Stomach (tissue), 8 donors: ENCODE measurements at regions not wholly inside any gene's neighbourhood (a gene's known extent, or its start where the extent isn't known, plus 50 kb on each side); places are given as distances from the start of the nearest gene placed in this dataset.
A peak's percentile ranks its signal among the peaks of the same experiment; 100 is the strongest.

Experiments used
- DNase-seq, 2 donors: peaks; one replicate each; pipeline versions ENCODE4 v3.0.0 to v3.0.0-alpha.2; 2013 to 2019
- H3K27ac ChIP-seq, 5 donors: fragments of 200-600 bp in 4 of 5; sonication (generic) in 4 of 5; one replicate each; pipeline ENCODE4 v1.5.1; 2013 to 2019; ENCODE audit warnings: mild to moderate bottlenecking in 1 of 5, moderate library complexity in 1 of 5
- H3K27me3 ChIP-seq, 3 donors: fragments of 200-600 bp; sonication (generic); one replicate each; pipeline ENCODE4 v1.5.1; 2017 to 2019; ENCODE audit warnings: mixed run types in 1 of 3
- H3K36me3 ChIP-seq, 4 donors: fragments of 200-600 bp; sonication (generic); 1 replicate in 3 of 4; 2 replicates in 1 of 4; pipeline ENCODE4 v1.5.1; 2016 to 2019
- H3K4me1 ChIP-seq, 4 donors: fragments of 200-600 bp; sonication (generic); one replicate each; pipeline ENCODE4 v1.5.1; 2016 to 2019
- H3K4me3 ChIP-seq, 4 donors: fragments of 200-600 bp; sonication (generic) in 3 of 4; one replicate each; pipeline ENCODE4 v1.5.1; 2016 to 2019; ENCODE audit warnings: mild to moderate bottlenecking in 1 of 4
- H3K9me3 ChIP-seq, 4 donors: fragments of 200-600 bp; sonication (generic); one replicate each; pipeline ENCODE4 v1.5.1; 2016 to 2019
- CTCF ChIP-seq, 7 experiments: fragments of 450-650 bp in 4 of 7; fragments of 200-600 bp in 3 of 7; sonication (generic) in 3 of 7; IDR thresholded peaks; one replicate each; pipeline ENCODE4 v1.5.1; 2016 to 2019; ENCODE audit warnings: antibody characterized with exemption in 7 of 7, control low read depth in 2 of 7, mild to moderate bottlenecking in 1 of 7
- EP300 ChIP-seq: sonication (generic); formaldehyde crosslinking; IDR thresholded peaks from one replicate; pipeline ENCODE4 v1.6.1; 2017; ENCODE audit warnings: antibody characterized with exemption
- POLR2A ChIP-seq, 4 donors: fragments of 450-650 bp; IDR thresholded peaks; one replicate each; pipeline ENCODE4 v1.6.1; 2016; ENCODE audit warnings: antibody characterized with exemption in 4 of 4, control low read depth in 2 of 4, mild to moderate bottlenecking in 1 of 4, moderate library complexity in 1 of 4
- POLR2AphosphoS5 ChIP-seq, 3 donors: sonication (generic); formaldehyde crosslinking; IDR thresholded peaks; one replicate each; pipeline ENCODE4 v1.6.1; 2016; ENCODE audit warnings: antibody characterized with exemption in 3 of 3
- WGBS, 5 donors: extraction: QIAGEN DNeasy Blood & Tissue Kit in 3 of 5; methylation state at CpG; one replicate each; pipeline versions ENCODE4 v1.1.5 to v1.1.7; 2013 to 2018; 5-methylcytosine and 5-hydroxymethylcytosine counted together
- intact Hi-C: fragments of 100-400 bp; cut with DNase I; formaldehyde crosslinking; loops from one replicate; pipeline ENCODE4 v1.15.1; 2023; ENCODE audit warnings: low total_unique reads
- donor health status: healthy with polysubstance abuse.
- donor health status: Bipolar disorder and iron deficiency.
- donor health status: healthy.

GRCh38 chr9:31774571-31774970, 609.9 kb upstream of the ACO1 start:
- H3K9me3 ChIP-seq = peaks cover 7 to 28% (median 13%) of the 10 kb centered on the region in 4 donors
- no peaks in the 10 kb centered on the region for H3K27me3 ChIP-seq
- no peak overlapping the region for H3K27ac ChIP-seq
- no peaks in the 10 kb centered on the region for H3K36me3 ChIP-seq
- intact Hi-C loops = no loop called here
- H3K4me3 ChIP-seq = no peak overlapping the region
- 95 to 100% (median 96%) methylated on average over 2 of the region's 2 CpGs for WGBS, 5 donors
- DNase-seq = no peak
- no peak for TF ChIP-seq POLR2A (IDR thresholded peaks at IDR 0.05)
- no peak for TF ChIP-seq CTCF (IDR thresholded peaks at IDR 0.05)
- no peak for TF ChIP-seq EP300
- no peak for TF ChIP-seq POLR2AphosphoS5 (IDR thresholded peaks at IDR 0.05)
- H3K4me1 ChIP-seq = peaks cover 0 to 14% (median 8%) of the 10 kb centered on the region in 4 donors

- 6 to 20% (median 10%) methylated on average over 3 of the region's 3 CpGs for WGBS, 5 donors
- intact Hi-C loops = no loop called here
- DNase-seq = peak; percentile 32 to 48
- Histone ChIP-seq H3K4me1 (peaks cover 0 to 14% (median 8%) of the 10 kb centered on the region in 4 donors), H3K36me3 (no peaks in the 10 kb centered on the region), H3K9me3 (peaks cover 3 to 28% (median 15%) of the 10 kb centered on the region in 4 donors), H3K27me3 (no peaks in the 10 kb centered on the region), H3K4me3 (no peak overlapping the region), H3K27ac (no peak overlapping the region)
- TF ChIP-seq POLR2AphosphoS5 (IDR thresholded peaks at IDR 0.05) (peak in 1 of 3 donors; percentile 14), CTCF (IDR thresholded peaks at IDR 0.05) (no peak), EP300 (no peak)
Measured at GRCh38 chr9:31776471-31776870, 608.0 kb upstream of the ACO1 start.

- Histone ChIP-seq H3K27me3 (no peaks in the 10 kb centered on the region), H3K4me3 (no peak overlapping the region), H3K27ac (no peak overlapping the region), H3K36me3 (no peaks in the 10 kb centered on the region), H3K9me3 (peaks cover 0 to 17% (median 10%) of the 10 kb centered on the region in 4 donors), H3K4me1 (no peaks in the 10 kb centered on the region)
- TF ChIP-seq EP300 = no peak
- TF ChIP-seq CTCF (IDR thresholded peaks at IDR 0.05) = no peak
- DNase-seq = no peak
- WGBS, 5 donors = 35 to 45% (median 41%) methylated on average over 2 of the region's 2 CpGs
- intact Hi-C loops = no loop called here
Measured at GRCh38 chr9:31783491-31783890, 601.0 kb upstream of the ACO1 start.

- DNase-seq = no peak
- no peak for TF ChIP-seq POLR2A (IDR thresholded peaks at IDR 0.05)
- TF ChIP-seq CTCF (IDR thresholded peaks at IDR 0.05) = no peak
- no peak for TF ChIP-seq EP300
- TF ChIP-seq POLR2AphosphoS5 (IDR thresholded peaks at IDR 0.05) = no peak
- 87 to 93% (median 92%) methylated on average over 8 of the region's 8 CpGs for WGBS, 5 donors
- intact Hi-C loops = no loop called here
- no peak overlapping the region for H3K4me3 ChIP-seq
- H3K4me1 ChIP-seq = no peaks in the 10 kb centered on the region
- H3K9me3 ChIP-seq = no peaks in the 10 kb centered on the region
- no peaks in the 10 kb centered on the region for H3K27me3 ChIP-seq
- no peaks in the 10 kb centered on the region for H3K36me3 ChIP-seq
- no peak overlapping the region for H3K27ac ChIP-seq
Measured at GRCh38 chr9:31790720-31791119, 593.7 kb upstream of the ACO1 start.
